Activated CD4-positive, alpha-beta T cell treated with anti-CD3 and anti-CD28 coated beads, Interleukin-2, amount 50 U/mL, for 16 hours (primary cell): ENCODE measurements at regions not wholly inside any gene's neighbourhood (a gene's known extent, or its start where the extent isn't known, plus 50 kb on each side); places are given as distances from the start of the nearest gene placed in this dataset.
"Not testable (repeated sequence)": the region's sequence is repeated elsewhere in the genome, so short reads cannot be mapped to it uniquely, and the experiment has no call there.

Experiments used
- DNase-seq: peaks from one replicate; pipeline ENCODE4 v3.0.0-alpha.2; 2020

GRCh38 chr5:25362799-25363198 is 718.0 kb upstream of the CDH10 start:
- no peak for DNase-seq

DNA sequence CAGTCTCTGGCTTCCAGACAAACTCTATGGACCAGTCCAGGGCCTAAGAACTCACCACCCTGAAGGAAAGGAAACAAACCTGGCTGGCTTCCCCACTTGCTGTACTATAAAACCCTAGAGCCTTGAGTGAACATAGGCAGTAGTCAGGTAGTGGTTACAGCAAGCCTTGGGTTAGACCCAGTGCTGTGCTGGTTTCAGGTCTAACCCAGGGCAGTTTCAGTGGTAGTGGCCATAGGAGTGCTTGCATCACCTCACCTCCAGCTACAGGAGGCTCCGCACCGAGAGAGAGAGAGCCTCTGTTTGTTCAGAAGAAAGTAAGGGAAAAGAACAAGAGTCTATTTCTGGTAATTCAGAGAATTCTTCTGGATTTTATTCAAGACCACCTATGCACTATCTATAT is 714.1 kb upstream of the CDH10 start:
- DNase-seq = no peak

DNA sequence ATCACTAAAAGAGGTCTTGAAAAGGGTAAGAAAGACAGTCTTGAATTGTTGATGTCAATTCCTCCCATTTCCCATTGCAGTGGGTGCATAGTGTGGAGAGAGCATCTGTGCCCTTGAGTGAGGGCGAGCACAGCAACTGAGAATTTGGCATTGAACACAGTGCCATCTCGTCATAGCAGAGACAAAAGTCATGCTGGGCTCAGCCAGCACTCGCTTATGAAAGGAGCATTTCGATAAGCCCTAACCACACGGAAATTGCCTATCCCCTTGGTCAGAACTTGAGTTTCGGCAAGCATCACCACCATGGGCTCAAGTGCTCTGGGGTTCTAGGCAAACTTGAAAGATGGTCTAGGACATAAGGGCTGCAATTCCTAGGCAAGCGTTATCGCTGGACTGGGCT is 712.8 kb upstream of the CDH10 start:
- DNase-seq = no peak

DNA sequence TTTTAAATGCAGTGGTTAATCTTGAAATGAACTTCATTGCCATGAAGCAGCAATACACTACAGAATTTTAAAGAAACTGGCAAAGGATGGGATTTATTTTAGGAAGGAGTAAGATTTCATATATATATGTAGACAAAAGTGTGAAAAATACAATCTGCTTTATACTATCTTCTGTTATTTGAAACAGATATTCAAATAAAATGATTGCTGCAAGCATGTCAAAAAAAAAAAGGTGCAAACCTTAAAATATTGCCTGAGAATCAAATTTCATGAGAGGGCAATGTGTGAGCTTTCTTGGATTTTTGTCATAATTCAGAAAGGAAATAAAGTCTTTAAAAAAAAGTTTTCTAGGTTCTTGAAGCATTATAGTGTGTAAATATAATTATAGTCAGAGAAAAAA is 705.0 kb upstream of the CDH10 start:
- DNase-seq = no peak

DNA sequence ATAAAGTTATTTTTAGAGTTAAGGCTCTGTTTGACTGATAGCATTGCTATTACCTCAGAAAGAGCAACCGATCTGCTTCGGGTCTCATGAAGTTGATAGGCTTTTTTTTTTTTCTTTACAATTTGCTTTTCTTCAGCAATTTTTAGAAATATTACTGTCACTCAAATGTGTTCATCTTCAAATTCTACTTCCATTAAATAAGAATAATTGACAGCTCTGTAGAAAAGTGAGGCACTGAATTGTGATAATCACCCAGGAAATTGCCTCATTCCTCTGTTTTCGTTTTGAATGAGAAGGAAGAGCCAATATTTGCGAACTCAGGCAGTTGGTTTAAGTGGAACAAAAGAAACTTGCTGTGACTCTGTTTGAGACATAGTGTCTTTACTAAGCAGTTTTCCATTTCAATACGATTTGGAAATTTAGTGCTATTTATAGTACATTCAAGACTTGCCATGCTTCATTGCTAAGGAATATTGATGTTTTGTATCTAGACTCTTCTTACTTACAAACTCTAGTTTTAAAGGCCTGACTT is 700.5 kb upstream of the CDH10 start:
- no peak for DNase-seq

DNA sequence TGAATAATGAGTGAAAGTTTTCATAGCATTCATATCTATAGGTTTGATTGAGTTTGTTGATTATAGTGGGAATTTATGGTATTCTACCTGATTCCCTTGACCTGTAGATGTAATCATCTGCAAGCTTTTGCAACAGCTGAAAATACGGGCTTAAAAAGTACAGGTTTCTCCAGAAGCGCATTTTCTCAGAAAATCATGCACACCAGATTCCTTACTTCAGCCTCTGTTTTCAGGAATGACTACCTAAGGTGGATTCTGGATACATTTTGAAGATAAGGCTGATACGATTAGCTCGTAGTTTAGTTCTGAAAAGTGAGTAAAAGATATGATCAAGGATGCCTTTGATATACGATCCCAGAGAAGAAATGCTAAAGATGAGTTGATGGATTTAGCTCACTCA is 694.8 kb upstream of the CDH10 start:
- no peak for DNase-seq

DNA sequence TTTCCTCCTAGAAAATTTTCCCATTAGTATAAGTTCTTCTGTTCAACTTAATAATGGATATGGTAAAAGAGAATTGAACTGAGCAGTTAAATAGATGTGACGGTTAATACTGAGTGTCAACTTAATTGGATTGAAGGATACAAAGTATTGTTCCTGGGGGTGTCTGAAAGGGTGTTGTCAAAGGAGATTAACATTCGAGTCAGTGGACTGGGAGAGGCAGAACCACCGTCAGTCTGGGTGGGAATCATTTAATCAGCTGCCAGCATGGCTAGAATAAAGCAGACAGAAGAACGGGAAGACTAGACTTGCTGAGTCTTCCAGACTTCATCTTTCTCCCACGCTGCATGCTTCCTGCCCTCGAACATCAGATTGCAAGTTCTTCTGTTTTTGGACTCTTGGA is 689.6 kb upstream of the CDH10 start:
- no peak for DNase-seq

DNA sequence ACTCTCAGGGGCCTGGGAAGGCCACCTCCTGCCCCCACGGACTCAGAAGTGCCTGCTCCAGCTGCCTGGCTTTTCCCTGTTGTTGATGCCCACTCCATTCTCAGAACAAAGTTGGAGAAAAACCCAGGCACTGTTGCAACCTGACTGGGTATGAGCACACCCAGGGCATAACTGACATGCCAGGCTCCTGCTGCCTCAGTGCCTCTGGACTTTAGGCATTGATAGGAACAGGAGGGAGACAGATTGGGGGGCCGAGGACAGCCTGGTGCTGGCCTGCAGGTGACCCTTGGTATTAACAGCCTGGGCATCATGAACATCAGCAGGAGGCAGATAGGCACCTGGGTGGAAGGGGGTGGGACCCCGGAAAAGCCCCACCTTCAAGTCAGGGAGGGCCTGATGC is 685.9 kb upstream of the CDH10 start:
- DNase-seq = no peak

- no peak for DNase-seq
These were observed 682.4 kb upstream of the CDH10 start for GRCh38 chr5:25327172-25327571.

DNA sequence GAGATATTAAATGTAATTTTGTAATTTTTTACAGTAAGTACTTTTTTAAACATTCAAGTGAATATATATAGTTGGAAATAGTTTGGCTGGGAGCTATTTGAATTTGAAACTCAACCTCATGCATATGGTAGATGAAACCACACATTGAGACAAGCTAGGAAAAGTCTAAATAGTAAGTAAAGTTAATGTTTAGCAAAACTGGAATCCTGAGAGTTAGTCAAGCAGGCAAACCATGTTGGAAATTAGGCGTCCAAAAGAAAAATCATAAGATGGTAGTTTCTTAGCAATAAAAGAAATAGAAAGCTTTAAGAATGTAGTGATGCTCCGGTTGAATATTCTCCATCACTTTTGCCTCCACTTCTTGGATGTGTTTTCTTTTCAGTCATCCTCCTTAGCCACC is 657.1 kb upstream of the CDH10 start:
- DNase-seq = no peak

DNA sequence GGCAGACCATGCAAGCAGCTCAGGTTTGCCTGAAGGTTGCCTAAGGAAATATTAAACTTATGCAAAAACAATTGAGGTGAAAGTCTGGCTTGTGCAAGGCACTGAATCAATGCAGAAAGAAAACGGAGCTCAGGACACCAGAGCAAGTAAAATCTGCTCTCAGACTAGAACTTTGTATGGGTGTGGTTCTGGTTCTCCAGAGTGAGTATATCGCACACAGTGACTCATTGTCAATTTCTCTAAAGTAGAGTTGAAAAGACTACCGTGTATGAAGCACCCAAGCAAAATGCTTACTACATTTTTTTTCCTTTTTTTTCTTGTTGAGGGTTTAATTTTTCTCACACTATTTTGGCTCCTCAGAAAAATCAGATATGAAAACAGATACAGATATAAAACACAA is 650.3 kb upstream of the CDH10 start:
- DNase-seq = no peak

DNA sequence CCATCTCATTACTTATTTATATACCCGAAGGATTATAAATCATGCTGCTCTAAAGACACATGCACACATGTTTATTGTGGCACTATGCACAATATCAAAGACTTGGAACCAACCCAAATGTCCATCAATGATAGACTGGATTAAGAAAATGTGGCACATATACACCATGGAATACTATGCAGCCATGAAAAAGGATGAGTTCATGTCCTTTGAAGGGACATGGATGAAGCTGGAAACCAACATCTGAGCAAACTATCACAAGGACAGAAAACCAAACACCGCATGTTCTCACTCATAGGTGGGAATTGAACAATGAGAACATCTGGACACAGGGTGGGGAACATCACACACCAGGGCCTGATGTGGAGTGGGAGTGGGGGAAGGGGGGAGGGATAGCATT is 645.0 kb upstream of the CDH10 start:
- not testable (repeated sequence) for DNase-seq

- DNase-seq = no peak
These were observed 641.5 kb upstream of the CDH10 start for GRCh38 chr5:25286319-25286718.

DNA sequence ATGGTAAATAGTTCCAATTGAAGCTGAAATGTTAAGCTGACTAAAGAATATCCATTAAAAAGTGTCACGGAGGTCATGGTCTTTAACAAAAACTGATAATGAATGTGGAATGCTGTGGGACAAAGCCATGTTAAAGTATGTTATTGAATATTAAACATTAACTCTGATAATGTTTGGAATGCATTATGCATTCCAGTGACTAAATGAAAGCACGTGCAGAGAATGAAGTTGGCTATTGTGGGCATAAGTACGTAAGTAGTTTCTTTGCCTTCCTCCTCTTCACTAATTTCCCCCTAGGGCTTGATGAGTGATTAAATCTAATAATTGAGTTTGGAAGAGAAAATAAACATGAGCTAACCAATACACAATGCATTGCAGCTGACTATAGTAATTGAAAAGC is 640.4 kb upstream of the CDH10 start:
- DNase-seq = no peak

GRCh38 chr5:25263507-25263906 is 618.7 kb upstream of the CDH10 start:
- not testable (repeated sequence) for DNase-seq

GRCh38 chr5:25262221-25262620 is 617.4 kb upstream of the CDH10 start:
- no peak for DNase-seq

- DNase-seq = no peak
These were observed 610.4 kb upstream of the CDH10 start for GRCh38 chr5:25255128-25255527.

DNA sequence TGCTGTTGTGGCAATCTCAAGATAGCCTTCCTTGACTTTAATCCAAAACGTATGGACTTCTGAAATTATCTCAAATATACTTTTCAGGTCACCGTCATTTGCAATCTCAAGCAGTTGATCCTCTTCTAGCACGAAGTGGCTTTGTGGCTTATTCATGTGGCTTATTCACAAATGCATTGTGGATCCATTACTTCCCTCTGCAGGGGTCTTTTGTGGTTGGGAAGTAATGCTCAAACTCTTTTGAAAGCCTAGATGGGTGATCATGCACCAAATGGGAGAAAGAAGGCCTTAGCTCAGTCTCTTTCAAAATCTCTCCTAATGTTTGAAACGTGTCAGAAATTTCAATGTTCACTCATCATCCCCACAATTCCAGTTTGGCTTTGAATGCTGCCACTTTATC is 597.2 kb upstream of the CDH10 start:
- no peak for DNase-seq

- not testable (repeated sequence) for DNase-seq
These were observed 593.9 kb upstream of the CDH10 start for GRCh38 chr5:25238720-25239119.

- no peak for DNase-seq
These were observed 579.7 kb upstream of the CDH10 start for GRCh38 chr5:25224316-25224982.

GRCh38 chr5:25199902-25200301 is 555.1 kb upstream of the CDH10 start:
- DNase-seq = not testable (repeated sequence)

DNA sequence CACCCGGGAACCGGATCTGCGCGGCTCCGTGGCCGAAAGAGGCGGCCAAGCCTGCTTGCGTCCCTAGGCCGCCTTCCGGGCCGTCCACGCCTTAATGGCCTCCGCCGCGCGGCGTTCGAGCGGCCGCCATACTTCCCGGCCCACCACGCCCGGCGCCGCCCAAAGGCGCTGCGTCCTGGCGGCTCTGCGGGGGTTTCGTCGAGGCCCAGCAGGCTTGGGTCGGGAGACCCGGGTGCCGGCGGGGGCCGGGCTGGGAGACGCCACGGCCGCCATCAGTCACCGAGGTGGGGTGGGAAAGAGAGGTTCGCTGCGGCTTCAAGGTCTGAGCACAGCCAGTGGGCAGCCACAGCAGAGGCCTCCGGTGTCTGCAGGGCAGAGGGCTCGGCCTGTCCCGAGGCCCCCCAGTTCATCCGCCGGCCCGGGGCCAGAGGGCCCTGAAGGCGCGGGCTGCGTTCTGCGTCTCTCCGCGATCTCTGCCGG is 545.8 kb upstream of the CDH10 start:
- no peak for DNase-seq

DNA sequence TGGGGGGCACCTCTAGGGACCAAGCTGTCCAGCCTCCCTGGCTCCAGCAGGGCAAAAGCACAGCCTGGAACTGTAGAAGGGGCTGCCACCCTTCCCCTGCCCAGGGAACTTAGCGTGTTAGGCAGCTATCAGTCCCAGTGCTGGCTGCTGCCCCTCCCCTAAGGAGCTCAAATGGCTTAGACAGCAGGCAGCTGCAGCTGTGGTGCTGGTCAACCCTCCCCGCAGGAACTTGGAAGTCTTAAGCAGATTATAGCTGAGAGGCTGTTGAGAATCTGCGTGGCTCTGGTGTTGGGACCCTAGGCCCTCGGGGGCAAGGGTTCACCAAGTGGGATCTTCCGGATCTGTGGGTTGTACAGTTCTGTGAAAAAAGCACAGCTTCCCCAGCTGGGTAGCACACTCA is 536.5 kb upstream of the CDH10 start:
- DNase-seq = no peak

DNA sequence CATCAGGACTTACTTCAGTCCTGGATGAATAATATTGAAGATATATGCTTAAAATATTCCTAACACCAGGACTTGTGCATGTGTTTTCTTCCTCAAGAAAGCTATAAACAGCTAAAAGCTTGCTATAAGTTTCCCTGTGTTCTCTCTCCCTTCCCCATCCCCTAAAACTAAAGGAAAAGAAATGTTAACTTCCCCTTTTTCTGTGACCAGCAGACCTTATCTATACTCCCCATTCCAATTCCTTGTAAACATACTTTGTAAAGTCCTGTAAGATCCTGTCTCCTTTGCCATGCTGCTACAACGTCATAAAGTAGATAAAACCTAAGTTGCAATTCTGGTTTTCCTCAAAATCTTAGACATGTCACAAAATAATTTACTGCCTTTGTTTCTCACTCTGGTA is 517.8 kb upstream of the CDH10 start:
- not testable (repeated sequence) for DNase-seq

- no peak for DNase-seq
These were observed 516.1 kb upstream of the CDH10 start for GRCh38 chr5:25160891-25161290.
